Spleen (tissue), 11 donors: ENCODE measurements at regions not wholly inside any gene's neighbourhood (a gene's known extent, or its start where the extent isn't known, plus 50 kb on each side); places are given as distances from the start of the nearest gene placed in this dataset.

Source experiments
- DNase-seq: peaks from one replicate; pipeline ENCODE4 v3.0.0-alpha.2; 2020
- H3K27ac ChIP-seq, 8 donors: fragments of 200-600 bp; sonication (generic) in 7 of 8; 1 replicate in 4 of 8; 2 replicates in 4 of 8; pipeline versions ENCODE4 v1.5.0 to v1.8.0; 2016 to 2021; ENCODE audit warnings: inconsistent platforms in 4 of 8, mild to moderate bottlenecking in 4 of 8, moderate library complexity in 1 of 8
- H3K27me3 ChIP-seq, 7 donors: fragments of 200-600 bp; sonication (generic) in 6 of 7; replicated peaks in 1 of 7; 1 replicate in 4 of 7; 2 replicates in 3 of 7; pipeline versions ENCODE4 v1.5.0 to v1.8.0; 2016 to 2021; ENCODE audit warnings: inconsistent platforms in 3 of 7, mild to moderate bottlenecking in 1 of 7
- H3K36me3 ChIP-seq, 6 donors: fragments of 200-600 bp; sonication (generic) in 5 of 6; 1 replicate in 4 of 6; 2 replicates in 2 of 6; pipeline versions ENCODE4 v1.5.0 to v1.8.0; 2016 to 2021; ENCODE audit warnings: inconsistent platforms in 2 of 6
- H3K4me1 ChIP-seq, 6 donors: fragments of 200-600 bp; sonication (generic) in 5 of 6; 1 replicate in 3 of 6; 2 replicates in 3 of 6; pipeline versions ENCODE4 v1.5.0 to v1.8.0; 2016 to 2021; ENCODE audit warnings: inconsistent platforms in 3 of 6
- H3K4me3 ChIP-seq, 8 donors: fragments of 200-600 bp; sonication (generic) in 7 of 8; 1 replicate in 4 of 8; 2 replicates in 4 of 8; pipeline versions ENCODE4 v1.5.0 to v1.8.0; 2016 to 2021; ENCODE audit warnings: inconsistent platforms in 4 of 8, mild to moderate bottlenecking in 4 of 8, moderate library complexity in 2 of 8
- H3K9me3 ChIP-seq, 8 donors: fragments of 200-600 bp; sonication (generic) in 7 of 8; 1 replicate in 4 of 8; 2 replicates in 4 of 8; pipeline versions ENCODE4 v1.5.0 to v1.8.0; 2016 to 2021; ENCODE audit warnings: inconsistent platforms in 4 of 8
- CTCF ChIP-seq, 11 experiments: fragments of 200-600 bp in 7 of 11; fragments of 450-650 bp in 4 of 11; sonication (generic) in 4 of 11; IDR thresholded peaks in 8 of 11; conservative IDR thresholded peaks in 3 of 11; 1 replicate in 7 of 11; 2 replicates in 4 of 11; pipeline versions ENCODE4 v1.4.0 to v1.8.0; 2016 to 2021; ENCODE audit warnings: antibody characterized with exemption in 11 of 11, inconsistent platforms in 4 of 11, mild to moderate bottlenecking in 1 of 11
- POLR2A ChIP-seq, 3 donors: fragments of 450-650 bp; IDR thresholded peaks; one replicate each; pipeline ENCODE4 v1.5.1; 2017; ENCODE audit warnings: antibody characterized with exemption in 3 of 3, mild to moderate bottlenecking in 1 of 3
- POLR2AphosphoS5 ChIP-seq, 3 donors: sonication (generic); formaldehyde crosslinking; IDR thresholded peaks; one replicate each; pipeline ENCODE4 v1.5.1; 2017; ENCODE audit warnings: antibody characterized with exemption in 3 of 3
- WGBS, 5 donors: extraction: QIAGEN DNeasy Blood & Tissue Kit in 3 of 5; methylation state at CpG; one replicate each; pipeline versions ENCODE4 v1.1.5 to v1.1.7; 2013 to 2018; 5-methylcytosine and 5-hydroxymethylcytosine counted together
- intact Hi-C: fragments of 100-400 bp; cut with DNase I; formaldehyde crosslinking; loops from one replicate; pipeline ENCODE4 v1.15.0; 2023; ENCODE audit warnings: low total_unique reads
- donor health status: healthy with polysubstance abuse.
- donor health status: DM: no; HTN: no; CAD: no; lungs with moderate emphysema.
- donor health status: DM: no; HTN: no; CAD: no.
- donor health status: Bipolar disorder and iron deficiency.
- donor health status: healthy.
- donor health status: DM: no; HTN: no; CAD: no.
- donor health status: DM: yes; HTN: yes; CAD: no.

DNA sequence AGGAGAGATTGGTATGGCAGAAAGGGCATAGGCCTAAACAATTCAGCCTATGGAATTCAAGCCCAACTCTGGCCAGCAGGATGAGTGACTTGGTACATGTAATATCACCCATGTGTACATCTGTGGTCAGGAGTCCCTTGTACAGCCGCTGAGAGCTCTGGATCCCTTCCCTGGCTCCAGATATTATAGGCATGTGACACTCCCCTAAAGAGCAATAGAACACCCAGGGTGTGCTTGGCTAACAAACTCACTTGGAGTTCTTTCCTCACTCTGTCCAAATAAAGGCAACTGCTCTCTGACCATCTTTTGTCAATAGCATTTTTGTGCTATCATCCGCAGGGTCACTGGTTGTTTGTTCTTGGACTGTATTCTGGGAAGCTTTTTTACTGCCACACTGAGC lies 197.4 kb upstream of the NCKAP5 start:
- no peak for DNase-seq
- no peak overlapping the region for H3K27ac ChIP-seq

GRCh38 chr2:133766164-133766832 lies 198.0 kb upstream of the NCKAP5 start:
- Histone ChIP-seq H3K27me3 (no peaks in the 10 kb centered on the region), H3K4me3 (no peak overlapping the region), H3K36me3 (no peaks in the 10 kb centered on the region), H3K9me3 (no peaks in the 10 kb centered on the region), H3K27ac (no peak overlapping the region), H3K4me1 (no peaks in the 10 kb centered on the region)
- TF ChIP-seq CTCF (IDR thresholded peaks at IDR 0.05 in 8 of 11, conservative IDR thresholded peaks at IDR 0.05 in 3 of 11) (no peak), POLR2A (IDR thresholded peaks at IDR 0.05) (no peak), POLR2AphosphoS5 (IDR thresholded peaks at IDR 0.05) (no peak)
- DNase-seq: no peak
- intact Hi-C loops: no loop called here

More for the DNA sequence above, 197.4 kb upstream of the NCKAP5 start:
- TF ChIP-seq CTCF (IDR thresholded peaks at IDR 0.05 in 8 of 11, conservative IDR thresholded peaks at IDR 0.05 in 3 of 11): no peak
- no peak for TF ChIP-seq POLR2A (IDR thresholded peaks at IDR 0.05)
- no peak for TF ChIP-seq POLR2AphosphoS5 (IDR thresholded peaks at IDR 0.05)
- intact Hi-C loops: no loop called here
- Histone ChIP-seq H3K9me3 (no peaks in the 10 kb centered on the region), H3K27me3 (no peaks in the 10 kb centered on the region), H3K4me1 (no peaks in the 10 kb centered on the region), H3K4me3 (no peak overlapping the region), H3K36me3 (no peaks in the 10 kb centered on the region)
- WGBS, 5 donors: 74 to 94% (median 82%) methylated on average over 2 of the region's 2 CpGs

DNA sequence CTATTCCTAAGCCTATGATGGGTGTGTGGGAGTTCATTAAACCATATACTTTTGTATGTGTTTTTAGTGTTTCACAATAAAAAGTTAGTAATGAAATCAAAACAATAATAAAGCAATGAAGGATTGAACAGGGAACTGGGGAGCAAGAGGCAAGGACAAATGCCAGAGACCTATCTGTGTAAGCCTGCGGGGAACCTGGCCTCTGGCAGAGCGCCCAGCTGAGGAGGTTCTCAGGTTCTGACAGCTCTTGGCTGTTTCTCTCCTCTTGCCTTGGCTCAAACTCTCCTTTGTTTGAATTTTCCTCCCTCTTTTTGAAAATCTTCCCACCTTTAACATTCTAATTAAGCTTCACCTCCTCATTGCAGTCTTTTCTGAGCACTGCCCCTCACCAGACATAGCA lies 200.0 kb upstream of the NCKAP5 start:
- H3K9me3 ChIP-seq: no peaks in the 10 kb centered on the region
- H3K4me3 ChIP-seq: no peak overlapping the region
- no peaks in the 10 kb centered on the region for H3K27me3 ChIP-seq
- no peak overlapping the region for H3K27ac ChIP-seq
- 77 to 90% (median 81%) methylated on average over 2 of the region's 2 CpGs for WGBS, 5 donors
- TF ChIP-seq POLR2AphosphoS5 (IDR thresholded peaks at IDR 0.05) (no peak), CTCF (IDR thresholded peaks at IDR 0.05 in 8 of 11, conservative IDR thresholded peaks at IDR 0.05 in 3 of 11) (no peak), POLR2A (IDR thresholded peaks at IDR 0.05) (no peak)
- DNase-seq: no peak
- H3K4me1 ChIP-seq: no peaks in the 10 kb centered on the region
- intact Hi-C loops: no loop called here
- no peaks in the 10 kb centered on the region for H3K36me3 ChIP-seq

DNA sequence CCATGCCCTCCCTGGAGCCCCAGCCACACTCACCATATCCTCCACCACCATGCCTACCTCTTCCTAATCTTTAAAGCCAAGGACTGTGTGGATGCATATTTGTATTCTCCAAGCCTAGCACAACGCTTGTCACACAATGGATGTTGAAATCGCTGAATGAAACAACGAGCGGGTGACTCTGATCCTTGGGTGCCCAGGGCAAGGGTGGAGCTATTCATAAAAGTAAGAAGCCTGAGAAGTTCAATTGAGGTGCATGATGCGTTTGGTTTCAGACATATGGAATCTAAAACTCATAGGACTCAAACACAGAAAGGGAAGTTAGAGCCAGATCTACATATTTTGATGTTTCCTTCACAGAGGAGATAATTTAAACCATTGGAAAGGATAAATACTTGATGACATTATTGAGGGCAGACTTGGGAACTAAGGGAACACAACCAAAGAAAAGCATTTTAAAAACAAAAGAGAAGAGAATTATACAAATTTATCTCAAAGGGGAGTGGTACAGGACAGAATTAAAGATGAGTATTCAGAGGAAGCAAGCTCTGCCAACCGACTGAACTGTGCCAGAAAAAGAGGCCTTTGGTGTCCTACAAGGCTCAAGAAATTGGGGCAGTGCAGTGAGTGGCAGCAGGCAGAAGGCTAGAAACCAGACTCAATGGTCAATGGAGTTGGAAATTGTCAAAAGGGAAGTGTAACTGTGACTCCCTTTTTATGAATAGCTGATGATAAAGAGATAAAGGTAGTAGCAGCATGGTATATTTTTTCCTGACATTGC lies 200.6 kb upstream of the NCKAP5 start:
- WGBS, 5 donors: 86 to 94% (median 87%) methylated on average over 6 of the region's 6 CpGs
- Histone ChIP-seq H3K36me3 (no peaks in the 10 kb centered on the region), H3K9me3 (no peaks in the 10 kb centered on the region), H3K27me3 (no peaks in the 10 kb centered on the region), H3K4me3 (no peak overlapping the region), H3K27ac (no peak overlapping the region), H3K4me1 (no peaks in the 10 kb centered on the region)
- TF ChIP-seq POLR2A (IDR thresholded peaks at IDR 0.05): no peak
- no peak for TF ChIP-seq POLR2AphosphoS5 (IDR thresholded peaks at IDR 0.05)
- no peak for TF ChIP-seq CTCF (IDR thresholded peaks at IDR 0.05 in 8 of 11, conservative IDR thresholded peaks at IDR 0.05 in 3 of 11)
- intact Hi-C loops: no loop called here
- DNase-seq: no peak
